HepG2 (cell line): ENCODE measurements at regions not wholly inside any gene's neighbourhood (a gene's known extent, or its start where the extent isn't known, plus 50 kb on each side); places are given as distances from the start of the nearest gene placed in this dataset.

Experiments used
- ASH2L ChIP-seq: fragments of 300-600, 200-600 bp; sonication (generic); IDR thresholded peaks from 2 replicates; pipeline ENCODE4 v1.7.0; 2017; ENCODE audit warnings: low read depth, mild to moderate bottlenecking, moderate library complexity, mixed read lengths, low read length; ENCODE audit not compliant: insufficient read length
- EED ChIP-seq: sonication (generic); formaldehyde crosslinking; IDR thresholded peaks from 2 replicates; pipeline ENCODE4 v1.5.0; 2020; ENCODE audit warnings: mild to moderate bottlenecking, missing genetic modification reagents
- FOXK1 ChIP-seq: sonication (generic); formaldehyde crosslinking; IDR thresholded peaks from 2 replicates; pipeline ENCODE4 v1.4.0; 2020; ENCODE audit warnings: low read depth, missing genetic modification reagents, borderline replicate concordance
- GPBP1L1 ChIP-seq: sonication (generic); formaldehyde crosslinking; IDR thresholded peaks from 2 replicates; pipeline ENCODE4 v1.5.0; 2020; ENCODE audit warnings: mild to moderate bottlenecking, missing genetic modification reagents
- GPN1 ChIP-seq: sonication (generic); formaldehyde crosslinking; IDR thresholded peaks from 2 replicates; pipeline ENCODE4 v1.5.1; 2020; ENCODE audit warnings: missing genetic modification reagents, borderline replicate concordance
- HNRNPUL1 ChIP-seq: fragments of 200-400 bp; formaldehyde crosslinking; IDR thresholded peaks from 2 replicates; pipeline ENCODE4 v1.6.1; 2017; ENCODE audit warnings: low read depth, mild to moderate bottlenecking, low read length, moderate library complexity
- MLLT10 ChIP-seq: sonication (generic); formaldehyde crosslinking; IDR thresholded peaks from 2 replicates; pipeline ENCODE4 v1.4.0; 2020; ENCODE audit warnings: missing genetic modification reagents
- MTA1 ChIP-seq: sonication (generic); formaldehyde crosslinking; IDR thresholded peaks from 2 replicates; pipeline ENCODE4 v1.4.0; 2020; ENCODE audit warnings: missing genetic modification reagents, mild to moderate bottlenecking, borderline replicate concordance
- MXI1 ChIP-seq: IDR thresholded peaks from 3 replicates; pipeline ENCODE4 v1.6.1; 2012; ENCODE audit warnings: low read depth, low read length, inconsistent platforms, borderline replicate concordance
- NAIF1 ChIP-seq: sonication (generic); formaldehyde crosslinking; IDR thresholded peaks from 2 replicates; pipeline ENCODE4 v1.5.0; 2020; ENCODE audit warnings: mild to moderate bottlenecking, missing genetic modification reagents, borderline replicate concordance
- NFKBIZ ChIP-seq: IDR thresholded peaks from 2 replicates; pipeline ENCODE4 v1.6.1; 2018; ENCODE audit warnings: missing genetic modification reagents, missing compliant biosample characterization
- NKX3-1 ChIP-seq: sonication (generic); formaldehyde crosslinking; IDR thresholded peaks from 2 replicates; pipeline ENCODE4 v1.5.0; 2020; ENCODE audit warnings: missing genetic modification reagents
- RXRA ChIP-seq: sonication (generic); formaldehyde crosslinking; IDR thresholded peaks from 2 replicates; pipeline ENCODE4 v1.5.1; 2020; ENCODE audit warnings: missing genetic modification reagents
- SCMH1 ChIP-seq: sonication (generic); formaldehyde crosslinking; IDR thresholded peaks from 2 replicates; pipeline ENCODE4 v1.9.0; 2021; ENCODE audit warnings: missing genetic modification reagents, mild to moderate bottlenecking, borderline replicate concordance
- SNAPC4 ChIP-seq: sonication (generic); formaldehyde crosslinking; IDR thresholded peaks from 2 replicates; pipeline ENCODE4 v1.4.0; 2020; ENCODE audit warnings: mild to moderate bottlenecking, missing genetic modification reagents
- THAP7 ChIP-seq: sonication (generic); formaldehyde crosslinking; IDR thresholded peaks from 2 replicates; pipeline ENCODE4 v1.8.1; 2023; ENCODE audit warnings: mild to moderate bottlenecking, missing genetic modification reagents
- YY1 ChIP-seq: IDR thresholded peaks from 2 replicates; pipeline ENCODE4 v1.6.1; 2011; ENCODE audit warnings: low read length, low read depth, moderate library complexity, mild to moderate bottlenecking; ENCODE audit not compliant: insufficient read depth, insufficient replicate concordance
- ZFAT ChIP-seq: sonication (generic); formaldehyde crosslinking; conservative IDR thresholded peaks from 2 replicates; pipeline ENCODE4 v1.8.1; 2023; ENCODE audit warnings: missing genetic modification reagents, inconsistent platforms
- ZFP41 ChIP-seq: sonication (generic); formaldehyde crosslinking; IDR thresholded peaks from 2 replicates; pipeline ENCODE4 v1.4.0; 2020; ENCODE audit warnings: mild to moderate bottlenecking, missing genetic modification reagents, borderline replicate concordance
- ZIK1 ChIP-seq: sonication (generic); formaldehyde crosslinking; IDR thresholded peaks from 2 replicates; pipeline ENCODE4 v1.5.0; 2020; ENCODE audit warnings: mild to moderate bottlenecking, low read depth, missing genetic modification reagents, borderline replicate concordance
- ZNF136 ChIP-seq: sonication (generic); formaldehyde crosslinking; IDR thresholded peaks from 2 replicates; pipeline ENCODE4 v1.8.1; 2022; ENCODE audit warnings: low read depth, mild to moderate bottlenecking, moderate library complexity, missing genetic modification reagents
- ZNF160 ChIP-seq: sonication (generic); formaldehyde crosslinking; IDR thresholded peaks from 2 replicates; pipeline ENCODE4 v1.8.0; 2022; ENCODE audit warnings: mild to moderate bottlenecking, inconsistent platforms, missing genetic modification reagents
- ZNF746 ChIP-seq: sonication (generic); formaldehyde crosslinking; IDR thresholded peaks from 2 replicates; pipeline ENCODE4 v1.8.0; 2022; ENCODE audit warnings: mild to moderate bottlenecking, missing genetic modification reagents
- ZNF777 ChIP-seq: sonication (generic); formaldehyde crosslinking; IDR thresholded peaks from 2 replicates; pipeline ENCODE4 v1.4.0; 2020; ENCODE audit warnings: missing genetic modification reagents

- TF ChIP-seq GPN1 (CRISPR knock-in tag) (no peak), FOXK1 (CRISPR knock-in tag) (peak; percentile 97), ZIK1 (CRISPR knock-in tag) (no peak; the same call in 1 of the 2 replicates), NFKBIZ (CRISPR knock-in tag) (peak; percentile 99), EED (CRISPR knock-in tag) (no peak; the same call in 1 of the 2 replicates), SCMH1 (CRISPR knock-in tag) (no peak), THAP7 (CRISPR knock-in tag) (no peak), ZNF746 (peak; percentile 99), GPBP1L1 (no peak), ZFAT (no peak), MTA1 (CRISPR knock-in tag) (peak; percentile 100), MLLT10 (no peak), ZNF136 (CRISPR knock-in tag) (peak; percentile 90; the same call in 1 of the 2 replicates), ZNF777 (peak; percentile 60), ASH2L (peak; percentile 95), RXRA (CRISPR knock-in tag) (peak; percentile 96), ZFP41 (no peak), HNRNPUL1 (no peak), NKX3-1 (0 out of 2 replicates have a peak, but pooled peaks have one; percentile 17), NAIF1 (no peak), ZNF160 (CRISPR knock-in tag) (peak; percentile 80; the same call in 1 of the 2 replicates), SNAPC4 (CRISPR knock-in tag) (peak; percentile 90), YY1 (peak; percentile 72), MXI1 (peak; percentile 34; the same call in 1 of the 3 replicates)
These were observed 110.1 kb upstream of the PTPN1 start (continued) for GRCh38 chr20:50399917-50400704.
